Prostate gland (tissue), 2 donors: ENCODE measurements at regions not wholly inside any gene's neighbourhood (a gene's known extent, or its start where the extent isn't known, plus 50 kb on each side); places are given as distances from the start of the nearest gene placed in this dataset.

ENCODE experiments used
- CTCF ChIP-seq, 4 experiments: fragments of 200-600 bp in 2 of 4; fragments of 450-650 bp in 2 of 4; sonication (generic) in 2 of 4; IDR thresholded peaks; 1 replicate in 3 of 4; 2 replicates in 1 of 4; pipeline ENCODE4 v1.5.1; 2016 to 2019; ENCODE audit warnings: antibody characterized with exemption in 4 of 4, mild to moderate bottlenecking in 2 of 4, moderate library complexity in 2 of 4
- POLR2A ChIP-seq: fragments of 450-650 bp; IDR thresholded peaks from one replicate; pipeline ENCODE4 v1.6.1; 2016; ENCODE audit warnings: antibody characterized with exemption, mild to moderate bottlenecking

- no peak for TF ChIP-seq CTCF (IDR thresholded peaks at IDR 0.05)
- no peak for TF ChIP-seq POLR2A
Measured at GRCh38 chr3:176867681-176868663, 329.3 kb downstream of the TBL1XR1 start.
